ENCODE measurements at regions not wholly inside any gene's neighbourhood (a gene's known extent, or its start where the extent isn't known, plus 50 kb on each side); places are given as distances from the start of the nearest gene placed in this dataset.

- TF ChIP-seq CTCF (IDR thresholded peaks at IDR 0.05) (no peak), POLR2A (IDR thresholded peaks at IDR 0.05) (no peak), EP300 (IDR thresholded peaks at IDR 0.05) (no peak)
These were observed 130.1 kb upstream of the LINGO1 start for GRCh38 chr15:77762747-77763355.

All from ovary (tissue), 3 donors.